HCT116 (cell line): ENCODE measurements at regions not wholly inside any gene's neighbourhood (a gene's known extent, or its start where the extent isn't known, plus 50 kb on each side); places are given as distances from the start of the nearest gene placed in this dataset.

Source experiments
- ATAC-seq: fragments of 200-7000 bp; cut with Tn5 transposase; 2 replicates; pipeline ENCODE4 v1.9.1; 2020; ENCODE audit warnings: mild to moderate bottlenecking, moderate library complexity
- BruUV-seq: library from RNA; stranded (reverse); fragments of 400-500 nt; replicated peaks from 2 replicates; lab custom pipeline; 2021; lab: Mats Ljungman, UMichigan
- CTCF ChIA-PET: fragments of 300-600 bp; sonication (Branson Sonifier 250); formaldehyde crosslinking; loops from one replicate; lab custom pipeline; 2021; ENCODE audit warnings: antibody characterized with exemption; lab: Charles Lee
- POLR2A ChIA-PET: fragments of 300-600, 350-600 bp; sonication (Branson Sonifier 250); formaldehyde crosslinking; loops from one replicate; lab custom pipeline; 2021; ENCODE audit warnings: antibody characterized with exemption; lab: Charles Lee
- RAD21 ChIA-PET, 2 experiments: fragments of 300-600 bp; sonication (Branson Sonifier 250); formaldehyde crosslinking; loops; one replicate each; lab custom pipeline; 2023; ENCODE audit warnings: low total read pairs in 2 of 2; ENCODE audit not compliant: uncharacterized antibody in 2 of 2, unreplicated experiment in 2 of 2, low non-redundant PET in 1 of 2; lab: Charles Lee
- DNase-seq: peaks from one replicate; pipeline ENCODE4 v3.0.0-alpha.2; 2010; ENCODE audit warnings: low read depth, low spot score
- H2AFZ ChIP-seq: fragments of 200-600 bp; shearing (Covaris generic), sonication (generic); 2 replicates; pipeline ENCODE4 v1.6.1; 2017; ENCODE audit warnings: low read depth, mixed run types, mixed read lengths, antibody characterized with exemption, low read length; ENCODE audit not compliant: poor library complexity, severe bottlenecking
- H3K27ac ChIP-seq: 2 replicates; pipeline ENCODE4 v1.5.1; 2012; ENCODE audit warnings: low read depth, low read length
- H3K27me3 ChIP-seq: fragments of 200-600 bp; sonication (generic); 2 replicates; pipeline ENCODE4 v1.6.1; 2016; ENCODE audit warnings: mixed run types, low read length, mixed read lengths; ENCODE audit not compliant: insufficient read depth
- H3K36me3 ChIP-seq, 2 experiments: fragments of 200-500 bp in 1 of 2; fragments of 200-600 bp in 1 of 2; sonication (Bioruptor generic) in 1 of 2; sonication (generic) in 1 of 2; 2 replicates each; pipeline versions ENCODE4 v1.5.1 to v1.6.1; 2014 to 2016; ENCODE audit warnings: low read length in 2 of 2, inconsistent platforms in 1 of 2, mixed read lengths in 1 of 2, mixed run types in 1 of 2; ENCODE audit not compliant: insufficient read depth in 2 of 2, control insufficient read depth in 1 of 2
- H3K4me1 ChIP-seq, 2 experiments: fragments of 200-600 bp in 1 of 2; sonication (generic) in 1 of 2; 2 replicates each; pipeline versions ENCODE4 v1.5.1 to v1.6.1; 2012 to 2017; ENCODE audit warnings: low read length in 2 of 2, inconsistent platforms in 1 of 2, mild to moderate bottlenecking in 1 of 2, mixed read lengths in 1 of 2, mixed run types in 1 of 2, moderate library complexity in 1 of 2; ENCODE audit not compliant: insufficient read depth in 2 of 2, control insufficient read depth in 1 of 2
- H3K4me2 ChIP-seq: fragments of 200-600 bp; sonication (generic); 2 replicates; pipeline ENCODE4 v1.6.1; 2017; ENCODE audit warnings: mixed run types, low read length, mixed read lengths
- H3K4me3 ChIP-seq, 2 experiments: fragments of 200-600 bp in 1 of 2; sonication (generic) in 1 of 2; replicated peaks in 1 of 2; 2 replicates each; pipeline ENCODE4 v1.5.1; 2011 to 2016; ENCODE audit warnings: low read length in 2 of 2, control low read depth in 1 of 2, low read depth in 1 of 2, mild to moderate bottlenecking in 1 of 2, mixed read lengths in 1 of 2, mixed run types in 1 of 2
- H3K79me2 ChIP-seq: fragments of 200-600 bp; sonication (generic); 2 replicates; pipeline ENCODE4 v1.6.1; 2017; ENCODE audit warnings: mild to moderate bottlenecking, mixed run types, low read length, moderate library complexity, mixed read lengths; ENCODE audit not compliant: insufficient read depth
- H3K9ac ChIP-seq: fragments of 200-600 bp; sonication (generic); 2 replicates; pipeline ENCODE4 v1.6.1; 2016; ENCODE audit warnings: low read length, mixed read lengths
- H3K9me2 ChIP-seq: fragments of 200-600 bp; sonication (generic), shearing (Covaris generic); 2 replicates; pipeline ENCODE4 v1.6.1; 2017; ENCODE audit warnings: mixed run types, mild to moderate bottlenecking, moderate library complexity; ENCODE audit not compliant: insufficient read depth
- H3K9me3 ChIP-seq, 2 experiments: fragments of 200-500 bp in 1 of 2; fragments of 200-600 bp in 1 of 2; sonication (Bioruptor generic) in 1 of 2; sonication (generic) in 1 of 2; 2 replicates each; pipeline ENCODE4 v1.6.1; 2014 to 2017; ENCODE audit warnings: low read length in 2 of 2, mixed read lengths in 2 of 2, inconsistent platforms in 1 of 2, low read depth in 1 of 2, mild to moderate bottlenecking in 1 of 2, mixed run types in 1 of 2, moderate library complexity in 1 of 2; ENCODE audit not compliant: control insufficient read depth in 1 of 2, insufficient read depth in 1 of 2
- H4K20me1 ChIP-seq: fragments of 200-600 bp; sonication (generic), shearing (Covaris generic); 2 replicates; pipeline ENCODE4 v1.6.1; 2017; ENCODE audit warnings: mixed run types, mild to moderate bottlenecking, moderate library complexity; ENCODE audit not compliant: insufficient read depth
- CBX3 ChIP-seq: IDR thresholded peaks from 2 replicates; pipeline ENCODE4 v1.6.1; 2012; ENCODE audit warnings: low read depth
- CTCF ChIP-seq, 3 experiments: fragments of 200-600 bp in 1 of 3; sonication (generic) in 1 of 3; IDR thresholded peaks in 2 of 3; conservative IDR thresholded peaks in 1 of 3; 2 replicates each; pipeline ENCODE4 v1.5.1; 2012 to 2017; ENCODE audit warnings: low read depth in 2 of 3, low read length in 2 of 3, antibody characterized with exemption in 1 of 3, borderline replicate concordance in 1 of 3, control low read depth in 1 of 3, mild to moderate bottlenecking in 1 of 3, mixed read lengths in 1 of 3, mixed run types in 1 of 3, moderate library complexity in 1 of 3; ENCODE audit not compliant: insufficient read depth in 1 of 3
- EGR1 ChIP-seq: IDR thresholded peaks from 2 replicates; pipeline ENCODE4 v1.6.1; 2012; ENCODE audit warnings: low read depth
- EZH2 ChIP-seq: fragments of 200-600 bp; sonication (generic); IDR thresholded peaks from 2 replicates; pipeline ENCODE4 v1.6.1; 2017; ENCODE audit warnings: antibody characterized with exemption, mixed run types
- EZH2phosphoT487 ChIP-seq: fragments of 200-600 bp; IDR thresholded peaks from 2 replicates; pipeline ENCODE4 v1.6.1; 2018; ENCODE audit warnings: antibody characterized with exemption, borderline replicate concordance
- FOSL1 ChIP-seq: IDR thresholded peaks from 2 replicates; pipeline ENCODE4 v1.6.1; 2012; ENCODE audit warnings: low read depth
- POLR2AphosphoS5 ChIP-seq: IDR thresholded peaks from 2 replicates; pipeline ENCODE4 v1.6.1; 2011; ENCODE audit warnings: mild to moderate bottlenecking, low read depth, low read length, moderate library complexity
- RAD21 ChIP-seq: IDR thresholded peaks from 2 replicates; pipeline ENCODE4 v1.6.1; 2012; ENCODE audit warnings: low read depth, mild to moderate bottlenecking
- REST ChIP-seq: IDR thresholded peaks from 2 replicates; pipeline ENCODE4 v1.6.1; 2012; ENCODE audit warnings: low read depth
- SP1 ChIP-seq: IDR thresholded peaks from 2 replicates; pipeline ENCODE4 v1.6.1; 2012; ENCODE audit warnings: low read depth
- SRF ChIP-seq: IDR thresholded peaks from 2 replicates; pipeline ENCODE4 v1.6.1; 2012; ENCODE audit warnings: low read depth
- ZBTB33 ChIP-seq: IDR thresholded peaks from 2 replicates; pipeline ENCODE4 v1.6.1; 2011; ENCODE audit warnings: mild to moderate bottlenecking, low read length, moderate library complexity; ENCODE audit not compliant: insufficient replicate concordance; ENCODE audit errors: extremely low read depth
- ZNF274 ChIP-seq: fragments of 200-500 bp; sonication (Bioruptor generic); IDR thresholded peaks from 2 replicates; pipeline ENCODE4 v1.6.1; 2014; ENCODE audit warnings: mild to moderate bottlenecking, low read depth, low read length, inconsistent platforms
- intact Hi-C: fragments of 100-400 bp; cut with micrococcal nuclease; formaldehyde crosslinking; loops from 2 replicates; pipeline ENCODE4 v1.10.0; 2022

GRCh38 chr6:134642819-134643218 lies 307.1 kb downstream of the ALDH8A1 start:
- no TSS peak for BruUV-seq
- Histone ChIP-seq H3K9ac (no peak overlapping the region), H2AFZ (no peak overlapping the region), H3K4me3 (no peak overlapping the region), H3K4me2 (no peak overlapping the region), H4K20me1 (no peaks in the 10 kb centered on the region), H3K79me2 (no peaks in the 10 kb centered on the region), H3K4me1 (peaks cover 10 to 25% of the 10 kb centered on the region in 2 experiments; a peak in 3 of 4 replicates), H3K9me3 (no peaks in the 10 kb centered on the region), H3K27ac (no peak overlapping the region), H3K9me2 (peaks cover 7% of the 10 kb centered on the region; the same call in 1 of the 2 replicates), H3K36me3 (no peaks in the 10 kb centered on the region), H3K27me3 (no peaks in the 10 kb centered on the region)
- DNase-seq (no peak), ATAC-seq (no peak)
- ChIA-PET CTCF (interaction anchor here (2.6 kb wide), 1 partner anchor 298 kb away, joined by 11 read pairs; no protein-coding TSS in a partner anchor), POLR2A (no interaction called here), RAD21 (no interaction called here)
- intact Hi-C loops: loop anchor here (5.0 to 10.0 kb wide), 2 partner anchors 239 to 302 kb away; no protein-coding TSS in a partner anchor
- TF ChIP-seq CTCF (IDR thresholded peaks at IDR 0.05 in 2 of 3, conservative IDR thresholded peaks at IDR 0.05 in 1 of 3; ENCODE audit: borderline replicate concordance in 1 of 3, insufficient read depth in 1 of 3, low read depth in 2 of 3, low read length in 2 of 3) (no peak), POLR2AphosphoS5 (no peak), FOSL1 (no peak), RAD21 (no peak), ZNF274 (no peak), EZH2 (no peak), SRF (no peak)

GRCh38 chr6:134642279-134642678 lies 307.6 kb downstream of the ALDH8A1 start:
- POLR2A ChIA-PET: no interaction called here
- H3K9me3 ChIP-seq: no peaks in the 10 kb centered on the region
- H3K27me3 ChIP-seq: no peaks in the 10 kb centered on the region
- ATAC-seq (no peak), DNase-seq (no peak)
- H4K20me1 ChIP-seq: no peaks in the 10 kb centered on the region
- no peak overlapping the region for H2AFZ ChIP-seq
- CTCF ChIA-PET: interaction anchor here (1.4 to 2.6 kb wide), 2 partner anchors 15 to 298 kb away, joined by 3 to 11 read pairs; no protein-coding TSS in a partner anchor
- no peak overlapping the region for H3K4me2 ChIP-seq
- no peak overlapping the region for H3K4me3 ChIP-seq
- BruUV-seq: no TSS peak
- H3K9ac ChIP-seq: no peak overlapping the region
- no peak overlapping the region for H3K27ac ChIP-seq
- H3K79me2 ChIP-seq: no peaks in the 10 kb centered on the region
- H3K4me1 ChIP-seq: peaks cover 10 to 25% of the 10 kb centered on the region in 2 experiments; a peak in 3 of 4 replicates
- peaks cover 7% of the 10 kb centered on the region; the same call in 1 of the 2 replicates for H3K9me2 ChIP-seq
- H3K36me3 ChIP-seq: no peaks in the 10 kb centered on the region
- intact Hi-C loops: loop anchor here (5.0 to 10.0 kb wide), 2 partner anchors 240 to 303 kb away; no protein-coding TSS in a partner anchor
- RAD21 ChIA-PET: no interaction called here
- TF ChIP-seq CBX3: no peak
- no peak for TF ChIP-seq EGR1
- no peak for TF ChIP-seq ZBTB33
- no peak for TF ChIP-seq EZH2phosphoT487
- no peak for TF ChIP-seq SP1
- TF ChIP-seq REST: no peak
